Testis (tissue), 2 donors: ENCODE measurements at regions not wholly inside any gene's neighbourhood (a gene's known extent, or its start where the extent isn't known, plus 50 kb on each side); places are given as distances from the start of the nearest gene placed in this dataset.
"Not testable (repeated sequence)": the region's sequence is repeated elsewhere in the genome, so short reads cannot be mapped to it uniquely, and the experiment has no call there.

Source experiments
- DNase-seq: peaks from one replicate; pipeline ENCODE4 v3.0.0-alpha.2; 2019
- H3K27ac ChIP-seq, 2 donors: fragments of 200-600 bp; sonication (generic); one replicate each; pipeline ENCODE4 v1.5.1; 2019
- H3K27me3 ChIP-seq: fragments of 200-600 bp; sonication (generic); one replicate; pipeline ENCODE4 v1.5.1; 2019
- H3K36me3 ChIP-seq: fragments of 200-600 bp; sonication (generic); one replicate; pipeline ENCODE4 v1.5.1; 2017; ENCODE audit warnings: low read depth; ENCODE audit errors: missing control alignments
- H3K4me1 ChIP-seq: fragments of 200-600 bp; sonication (generic); one replicate; pipeline ENCODE4 v1.5.1; 2019
- H3K4me3 ChIP-seq, 2 donors: fragments of 200-600 bp; sonication (generic); one replicate each; pipeline ENCODE4 v1.5.1; 2017 to 2019
- H3K9me3 ChIP-seq: fragments of 200-600 bp; sonication (generic); one replicate; pipeline ENCODE4 v1.5.1; 2017
- CTCF ChIP-seq, 3 experiments: fragments of 450-650 bp in 2 of 3; fragments of 200-600 bp in 1 of 3; sonication (generic) in 1 of 3; IDR thresholded peaks; one replicate each; pipeline ENCODE4 v1.5.1; 2016 to 2019; ENCODE audit warnings: antibody characterized with exemption in 3 of 3, mild to moderate bottlenecking in 2 of 3, moderate library complexity in 1 of 3
- POLR2A ChIP-seq: fragments of 450-650 bp; IDR thresholded peaks from one replicate; pipeline ENCODE4 v1.6.1; 2017; ENCODE audit warnings: antibody characterized with exemption, mild to moderate bottlenecking, moderate library complexity
- WGBS, 2 donors: methylation state at CpG; one replicate each; pipeline ENCODE4 v1.1.5; 2018; 5-methylcytosine and 5-hydroxymethylcytosine counted together
- intact Hi-C: fragments of 100-400 bp; cut with DNase I; formaldehyde crosslinking; loops from one replicate; pipeline ENCODE4 v1.15.1; 2023; ENCODE audit warnings: low total_unique reads

GRCh38 chr12:124645530-124646244, 78.3 kb upstream of the NCOR2 start:
- no peaks in the 10 kb centered on the region for H3K27me3 ChIP-seq
- H3K27ac ChIP-seq = no peak overlapping the region
- H3K4me3 ChIP-seq = no peak overlapping the region
- WGBS, 2 donors = 52 to 64% methylated on average over 14 to 18 of the region's 18 CpGs
- DNase-seq = no peak
- no peaks in the 10 kb centered on the region for H3K4me1 ChIP-seq
- no peak for TF ChIP-seq POLR2A
- no peak for TF ChIP-seq CTCF (IDR thresholded peaks at IDR 0.05)
- H3K36me3 ChIP-seq = no peaks in the 10 kb centered on the region
- no peaks in the 10 kb centered on the region for H3K9me3 ChIP-seq
- intact Hi-C loops = no loop called here

GRCh38 chr12:124643768-124644167, 76.4 kb upstream of the NCOR2 start:
- H3K27me3 ChIP-seq, H3K27ac ChIP-seq, DNase-seq, H3K4me1 ChIP-seq, H3K4me3 ChIP-seq, H3K9me3 ChIP-seq, H3K36me3 ChIP-seq, intact Hi-C loops: not testable (repeated sequence)
- 93 to 97% methylated on average over 6 of the region's 6 CpGs for WGBS, 2 donors

- no peaks in the 10 kb centered on the region for H3K36me3 ChIP-seq
- H3K27ac ChIP-seq = no peak overlapping the region
- intact Hi-C loops = no loop called here
- H3K27me3 ChIP-seq = no peaks in the 10 kb centered on the region
- TF ChIP-seq POLR2A (no peak), CTCF (IDR thresholded peaks at IDR 0.05) (no peak)
- H3K9me3 ChIP-seq = no peaks in the 10 kb centered on the region
- no peak for DNase-seq
- 92 to 95% methylated on average over 8 of the region's 8 CpGs for WGBS, 2 donors
- no peak overlapping the region for H3K4me3 ChIP-seq
- no peaks in the 10 kb centered on the region for H3K4me1 ChIP-seq
Measured at GRCh38 chr12:124642105-124642504, 74.7 kb upstream of the NCOR2 start.

- Histone ChIP-seq H3K4me3 (no peak overlapping the region), H3K9me3 (no peaks in the 10 kb centered on the region), H3K27me3 (no peaks in the 10 kb centered on the region), H3K36me3 (no peaks in the 10 kb centered on the region), H3K4me1 (no peaks in the 10 kb centered on the region), H3K27ac (no peak overlapping the region)
- no peak for DNase-seq
- 78 to 79% methylated on average over 6 of the region's 6 CpGs for WGBS, 2 donors
- TF ChIP-seq CTCF (IDR thresholded peaks at IDR 0.05) (no peak), POLR2A (no peak)
- intact Hi-C loops = no loop called here
Measured at GRCh38 chr12:124641591-124641990, 74.2 kb upstream of the NCOR2 start.

- Histone ChIP-seq H3K27ac (no peak overlapping the region), H3K4me1 (no peaks in the 10 kb centered on the region), H3K27me3 (no peaks in the 10 kb centered on the region), H3K9me3 (no peaks in the 10 kb centered on the region), H3K4me3 (no peak overlapping the region), H3K36me3 (no peaks in the 10 kb centered on the region)
- no peak for DNase-seq
- intact Hi-C loops = no loop called here
- WGBS, 2 donors = 87 to 90% methylated on average over 5 of the region's 5 CpGs
- TF ChIP-seq CTCF (IDR thresholded peaks at IDR 0.05) (no peak), POLR2A (no peak)
Measured at GRCh38 chr12:124640056-124640455, 72.6 kb upstream of the NCOR2 start.
